ENCODE measurements at regions not wholly inside any gene's neighbourhood (a gene's known extent, or its start where the extent isn't known, plus 50 kb on each side); places are given as distances from the start of the nearest gene placed in this dataset.
"Not testable (repeated sequence)": the region's sequence is repeated elsewhere in the genome, so short reads cannot be mapped to it uniquely, and the experiment has no call there.

- H3K4me3 ChIP-seq (ENCODE audit: control insufficient read depth, low read depth, low read length) = peak overlapping the region; percentile 44
- no peak for TF ChIP-seq CTCF (IDR thresholded peaks at IDR 0.05; ENCODE audit: control insufficient read depth, insufficient read depth, low read depth, low read length, missing control alignments)
- no peak for DNase-seq (ENCODE audit: low read depth)
Measured at GRCh38 chr6:25136854-25137253, 142.3 kb upstream of the CARMIL1 start.

DNA sequence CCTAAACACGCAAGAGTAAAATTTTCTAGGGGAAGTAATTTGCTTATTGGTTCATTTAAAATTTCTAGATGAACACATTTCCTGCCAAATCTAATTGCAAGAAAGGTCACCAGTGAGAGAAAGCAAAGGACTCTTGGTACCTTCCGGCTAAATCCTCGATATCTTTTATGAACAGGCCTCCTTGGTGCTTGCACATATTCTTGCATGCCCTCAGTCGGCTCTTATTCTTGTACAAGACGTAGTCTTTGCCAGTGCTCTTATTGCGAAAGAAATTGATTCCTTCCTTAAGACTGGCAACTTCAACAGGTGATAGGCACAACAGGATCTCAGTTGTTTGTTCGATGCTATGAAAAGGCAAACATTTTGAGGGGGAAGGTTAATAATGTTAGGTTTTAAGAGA lies 141.7 kb upstream of the CARMIL1 start:
- peak overlapping the region; percentile 44 for H3K4me3 ChIP-seq (ENCODE audit: control insufficient read depth, low read depth, low read length)
- TF ChIP-seq CTCF (IDR thresholded peaks at IDR 0.05; ENCODE audit: control insufficient read depth, insufficient read depth, low read depth, low read length, missing control alignments) = no peak
- DNase-seq (ENCODE audit: low read depth) = no peak

DNA sequence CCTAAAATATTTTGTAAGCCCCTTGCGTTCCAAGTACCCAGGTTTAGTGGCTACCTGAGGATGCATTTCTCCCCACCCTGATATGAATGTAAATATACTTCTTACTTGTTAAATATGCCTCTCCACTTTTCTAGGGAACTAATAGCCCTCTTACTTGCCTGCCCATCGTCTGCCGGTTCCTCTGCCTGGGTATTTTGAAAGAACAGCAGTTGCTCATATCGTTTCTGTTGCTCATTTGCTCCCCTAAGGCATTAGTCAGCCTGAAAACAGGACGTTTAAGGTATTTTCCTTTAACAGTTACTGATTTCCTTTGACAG lies 141.3 kb upstream of the CARMIL1 start:
- no peak for DNase-seq (ENCODE audit: low read depth)
- H3K4me3 ChIP-seq (ENCODE audit: control insufficient read depth, low read depth, low read length) = peak overlapping the region; percentile 44
- no peak for TF ChIP-seq CTCF (IDR thresholded peaks at IDR 0.05; ENCODE audit: control insufficient read depth, insufficient read depth, low read depth, low read length, missing control alignments)

- H3K4me3 ChIP-seq (ENCODE audit: control insufficient read depth, low read depth, low read length) = peak overlapping the region; percentile 44
- TF ChIP-seq CTCF (IDR thresholded peaks at IDR 0.05; ENCODE audit: control insufficient read depth, insufficient read depth, low read depth, low read length, missing control alignments) = peak; percentile 46
- no peak for DNase-seq (ENCODE audit: low read depth)
Measured at GRCh38 chr6:25138233-25138933, 140.8 kb upstream of the CARMIL1 start.

DNA sequence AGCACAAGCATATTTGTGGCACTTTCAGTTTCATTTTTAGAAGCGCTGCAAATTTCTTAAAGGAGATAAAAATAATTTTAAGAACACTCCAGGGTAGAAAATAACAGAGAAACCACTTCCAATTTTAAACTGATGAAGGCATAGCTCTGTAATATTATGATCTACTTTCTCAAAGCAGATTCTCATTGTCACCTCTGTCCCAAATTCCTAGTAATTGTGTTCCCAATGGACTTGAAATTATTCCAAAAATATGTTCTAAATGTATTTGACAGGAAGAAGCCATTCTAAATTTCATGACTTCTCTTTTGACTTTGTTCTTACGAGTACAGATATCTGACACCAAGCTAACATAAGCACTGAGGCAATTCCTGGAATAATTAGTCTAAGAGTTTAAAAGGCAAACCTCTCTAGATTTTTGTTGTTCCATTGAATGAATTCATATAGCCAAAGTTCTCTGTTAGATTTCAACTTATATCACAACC lies 140.2 kb upstream of the CARMIL1 start:
- peak overlapping the region; percentile 44 for H3K4me3 ChIP-seq (ENCODE audit: control insufficient read depth, low read depth, low read length)
- no peak for TF ChIP-seq CTCF (IDR thresholded peaks at IDR 0.05; ENCODE audit: control insufficient read depth, insufficient read depth, low read depth, low read length, missing control alignments)
- no peak for DNase-seq (ENCODE audit: low read depth)

- H3K4me3 ChIP-seq (ENCODE audit: control insufficient read depth, low read depth, low read length) = peak overlapping the region; percentile 7; the same call in 1 of the 2 replicates
- DNase-seq (ENCODE audit: low read depth) = not testable (repeated sequence)
Measured at GRCh38 chr6:25139608-25140007, 139.6 kb upstream of the CARMIL1 start.

GRCh38 chr6:25142506-25142905 lies 136.7 kb upstream of the CARMIL1 start:
- no peak for DNase-seq (ENCODE audit: low read depth)
- TF ChIP-seq CTCF (IDR thresholded peaks at IDR 0.05; ENCODE audit: control insufficient read depth, insufficient read depth, low read depth, low read length, missing control alignments) = no peak
- no peak overlapping the region for H3K4me3 ChIP-seq (ENCODE audit: control insufficient read depth, low read depth, low read length)

Measured in AG09309 (cell line).